Activated T-cell treated with anti-CD3 and anti-CD28 coated beads, Interleukin-2, amount 50 U/mL, for 72 hours (primary cell): ENCODE measurements at regions not wholly inside any gene's neighbourhood (a gene's known extent, or its start where the extent isn't known, plus 50 kb on each side); places are given as distances from the start of the nearest gene placed in this dataset.

Experiments
- ATAC-seq, 2 donors: fragments of 150-1000 bp; cut with Tn5 transposase; replicated peaks in 1 of 2; 2 replicates each; pipeline ENCODE4 v1.10.0; 2021; ENCODE audit warnings: moderate library complexity in 2 of 2, mild to moderate bottlenecking in 1 of 2
- DNase-seq, 2 donors: peaks; one replicate each; pipeline ENCODE4 v3.0.0; 2021 to 2022; ENCODE audit warnings: mixed read lengths in 1 of 2
- H3K27ac Mint-ChIP-seq: one replicate; pipeline ENCODE4 v1.8.0; 2022; ENCODE audit warnings: mild to moderate bottlenecking, moderate library complexity, mixed read lengths
- H3K27me3 Mint-ChIP-seq: one replicate; pipeline ENCODE4 v1.8.0; 2022; ENCODE audit warnings: low read depth, mixed read lengths
- H3K36me3 Mint-ChIP-seq, 2 donors: one replicate each; pipeline ENCODE4 v1.8.0; 2022; ENCODE audit warnings: mixed read lengths in 2 of 2, mild to moderate bottlenecking in 1 of 2; ENCODE audit not compliant: insufficient read depth in 2 of 2
- H3K4me1 Mint-ChIP-seq: one replicate; pipeline ENCODE4 v1.8.0; 2022; ENCODE audit warnings: low read depth, mixed read lengths
- H3K4me3 Mint-ChIP-seq, 2 donors: one replicate each; pipeline ENCODE4 v1.8.0; 2022; ENCODE audit warnings: mild to moderate bottlenecking in 2 of 2, mixed read lengths in 2 of 2, moderate library complexity in 2 of 2
- H3K9me3 Mint-ChIP-seq, 2 donors: one replicate each; pipeline ENCODE4 v1.8.0; 2022; ENCODE audit warnings: mixed read lengths in 2 of 2

DNA sequence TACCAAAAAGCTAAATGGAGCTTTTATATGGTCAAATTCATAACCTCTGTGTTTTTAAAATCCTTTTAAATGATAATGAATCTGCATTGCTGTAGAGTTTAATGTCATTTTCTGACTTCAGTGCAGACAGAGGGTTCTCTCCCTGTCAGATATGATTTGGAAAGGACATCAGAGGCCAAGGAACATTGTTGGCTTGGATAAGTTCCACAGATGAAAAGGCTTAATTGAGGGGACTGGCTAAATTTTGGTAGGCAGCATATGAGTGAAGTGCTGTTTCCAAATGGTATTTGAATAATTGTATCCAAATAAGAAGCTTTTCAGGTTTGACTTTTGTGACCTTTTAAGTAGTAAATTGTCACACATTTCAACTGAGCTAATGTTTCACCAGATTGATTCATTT, 124.6 kb upstream of the KCNH7 start:
- Mint-ChIP-seq H3K4me3 (no peak overlapping the region), H3K4me1 (no peaks in the 10 kb centered on the region), H3K9me3 (peaks cover 8 to 9% of the 10 kb centered on the region in 2 donors), H3K27ac (no peak overlapping the region), H3K36me3 (no peaks in the 10 kb centered on the region), H3K27me3 (no peaks in the 10 kb centered on the region)
- DNase-seq (no peak), ATAC-seq (no peak)

DNA sequence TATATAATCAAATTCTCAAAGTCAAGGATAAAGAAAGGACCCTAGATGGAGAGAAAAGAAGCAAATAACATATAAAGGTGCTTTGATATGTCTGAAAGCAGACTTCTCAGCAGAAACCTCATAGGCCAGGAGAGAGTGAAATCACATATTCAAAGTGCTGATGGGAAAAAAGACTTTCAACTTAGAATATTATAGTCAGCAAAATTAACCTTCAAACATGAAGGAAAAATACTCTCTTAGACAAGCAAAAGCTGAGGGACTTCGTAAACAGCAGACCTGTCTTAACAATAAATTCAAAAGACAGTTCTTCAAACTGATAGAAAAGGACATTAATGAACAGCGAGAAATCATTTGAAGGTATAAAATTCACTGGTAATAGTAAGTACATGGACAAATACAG, 107.2 kb upstream of the KCNH7 start:
- H3K27me3 Mint-ChIP-seq: no peaks in the 10 kb centered on the region
- no peaks in the 10 kb centered on the region for H3K4me1 Mint-ChIP-seq
- H3K36me3 Mint-ChIP-seq: no peaks in the 10 kb centered on the region
- no peak for DNase-seq
- H3K4me3 Mint-ChIP-seq: no peak overlapping the region
- ATAC-seq: no peak
- H3K27ac Mint-ChIP-seq: no peak overlapping the region
- H3K9me3 Mint-ChIP-seq: peaks cover 2 to 4% of the 10 kb centered on the region in 2 donors

DNA sequence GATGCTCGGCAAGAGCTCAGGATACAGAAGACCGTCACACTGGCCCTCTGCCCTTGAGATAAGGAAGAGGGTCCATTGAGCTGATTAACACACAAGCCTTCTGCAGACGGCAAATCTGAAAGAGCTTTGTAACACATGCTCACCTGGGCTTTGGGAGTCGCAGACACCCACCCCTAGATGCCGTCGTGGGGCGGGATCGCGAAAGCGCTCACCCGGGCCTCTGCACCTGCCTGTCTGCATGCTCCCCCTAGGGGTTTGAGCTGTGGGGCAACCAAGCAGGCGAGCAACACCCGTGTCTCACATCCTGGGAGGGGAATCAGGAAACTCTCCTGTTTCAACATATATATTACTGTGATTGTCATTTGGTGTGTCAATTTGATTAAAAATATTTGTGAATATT, 99.8 kb upstream of the KCNH7 start:
- ATAC-seq: no peak
- Mint-ChIP-seq H3K4me1 (no peaks in the 10 kb centered on the region), H3K36me3 (no peaks in the 10 kb centered on the region), H3K9me3 (peaks cover 0 to 2% of the 10 kb centered on the region in 2 donors), H3K27me3 (no peaks in the 10 kb centered on the region), H3K27ac (no peak overlapping the region), H3K4me3 (no peak overlapping the region)
- DNase-seq: no peak

DNA sequence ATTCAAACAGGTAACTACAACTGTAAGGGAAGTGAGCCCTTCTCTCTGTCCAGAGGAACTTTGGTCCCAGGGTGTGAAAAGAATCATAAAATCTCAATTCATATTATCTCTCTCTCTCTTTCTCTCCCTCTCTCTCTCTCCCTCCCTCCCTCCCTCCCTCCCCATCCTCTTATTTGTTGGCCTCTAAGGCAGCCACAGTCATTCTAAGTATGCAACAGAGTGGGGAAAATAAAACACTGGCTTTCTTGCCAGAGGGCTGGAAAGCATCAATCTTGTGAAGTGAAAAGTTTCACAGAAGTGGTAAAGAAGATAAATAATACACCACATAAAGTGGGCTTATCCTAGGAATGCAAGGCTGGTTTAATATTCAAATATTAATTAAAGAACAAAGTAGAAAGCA, 95.6 kb upstream of the KCNH7 start:
- Mint-ChIP-seq H3K4me3 (no peak overlapping the region), H3K27me3 (no peaks in the 10 kb centered on the region), H3K9me3 (peaks cover 1 to 2% of the 10 kb centered on the region in 2 donors), H3K4me1 (no peaks in the 10 kb centered on the region), H3K36me3 (no peaks in the 10 kb centered on the region), H3K27ac (no peak overlapping the region)
- ATAC-seq (no peak), DNase-seq (no peak)

DNA sequence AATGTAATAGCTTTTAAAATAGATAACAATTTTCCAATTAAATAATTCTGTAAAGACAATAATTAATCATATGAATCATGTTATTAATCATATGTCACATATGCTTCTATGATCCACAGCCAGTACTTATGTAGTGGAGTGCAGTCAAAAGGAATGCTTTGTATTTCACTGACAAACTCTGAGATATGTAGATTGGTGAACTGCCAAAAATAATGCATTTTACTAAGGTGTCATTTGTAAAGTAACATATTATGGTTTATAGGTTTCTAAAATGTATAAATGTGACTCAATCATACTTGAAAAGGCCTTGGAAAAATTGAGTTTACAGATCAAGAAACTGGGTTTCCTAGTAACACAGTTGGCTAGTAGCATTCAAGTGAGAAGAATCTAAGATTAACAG, 93.8 kb upstream of the KCNH7 start:
- no peaks in the 10 kb centered on the region for H3K4me1 Mint-ChIP-seq
- ATAC-seq: no peak
- no peak overlapping the region for H3K27ac Mint-ChIP-seq
- H3K27me3 Mint-ChIP-seq: no peaks in the 10 kb centered on the region
- H3K4me3 Mint-ChIP-seq: no peak overlapping the region
- H3K9me3 Mint-ChIP-seq: peaks cover 0 to 2% of the 10 kb centered on the region in 2 donors
- H3K36me3 Mint-ChIP-seq: no peaks in the 10 kb centered on the region
- DNase-seq: no peak

DNA sequence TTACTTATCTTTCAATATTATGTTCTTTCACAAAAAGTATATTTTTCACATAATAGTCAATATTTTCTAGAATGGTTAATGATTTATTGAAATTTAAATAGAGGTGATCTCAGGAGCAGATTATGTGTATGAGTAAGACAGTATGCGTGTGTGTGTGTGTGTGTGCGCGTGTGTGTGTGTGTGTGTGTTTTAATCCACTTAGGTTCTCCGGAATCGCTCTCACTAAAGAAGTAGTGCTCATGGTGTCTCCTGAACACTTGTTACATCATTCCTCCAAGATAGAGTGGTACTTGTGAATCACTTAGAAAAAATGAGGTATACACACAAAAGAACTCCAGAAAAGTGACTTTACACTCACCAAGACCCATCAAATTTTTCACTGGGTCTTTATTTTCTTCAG, 91.0 kb upstream of the KCNH7 start:
- no peak for DNase-seq
- H3K27me3 Mint-ChIP-seq: no peaks in the 10 kb centered on the region
- no peak overlapping the region for H3K4me3 Mint-ChIP-seq
- peaks cover 2 to 3% of the 10 kb centered on the region in 2 donors for H3K9me3 Mint-ChIP-seq
- H3K36me3 Mint-ChIP-seq: no peaks in the 10 kb centered on the region
- no peak for ATAC-seq
- no peak overlapping the region for H3K27ac Mint-ChIP-seq
- H3K4me1 Mint-ChIP-seq: no peaks in the 10 kb centered on the region

DNA sequence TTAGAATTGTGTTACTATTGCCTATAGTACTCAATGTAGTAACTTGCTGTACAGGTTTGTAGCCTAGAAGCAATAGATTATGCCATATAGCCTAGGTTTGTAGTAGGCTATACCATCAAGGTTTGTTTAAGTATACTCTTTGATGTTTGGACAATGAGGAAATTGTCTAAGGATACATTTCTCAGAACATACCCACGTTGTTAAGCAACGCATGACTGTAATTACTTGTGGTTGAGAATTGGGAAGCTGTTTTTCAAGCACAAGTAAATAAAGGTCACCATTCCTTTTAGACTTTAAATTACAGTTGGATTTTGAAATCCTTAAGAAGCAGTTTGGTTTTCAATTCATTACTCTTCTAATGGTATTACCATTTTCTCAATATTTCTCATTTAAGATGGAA, 89.8 kb upstream of the KCNH7 start:
- Mint-ChIP-seq H3K4me3 (no peak overlapping the region), H3K36me3 (no peaks in the 10 kb centered on the region), H3K9me3 (peaks cover 2 to 3% of the 10 kb centered on the region in 2 donors), H3K4me1 (no peaks in the 10 kb centered on the region), H3K27me3 (no peaks in the 10 kb centered on the region), H3K27ac (no peak overlapping the region)
- no peak for DNase-seq
- ATAC-seq: no peak

DNA sequence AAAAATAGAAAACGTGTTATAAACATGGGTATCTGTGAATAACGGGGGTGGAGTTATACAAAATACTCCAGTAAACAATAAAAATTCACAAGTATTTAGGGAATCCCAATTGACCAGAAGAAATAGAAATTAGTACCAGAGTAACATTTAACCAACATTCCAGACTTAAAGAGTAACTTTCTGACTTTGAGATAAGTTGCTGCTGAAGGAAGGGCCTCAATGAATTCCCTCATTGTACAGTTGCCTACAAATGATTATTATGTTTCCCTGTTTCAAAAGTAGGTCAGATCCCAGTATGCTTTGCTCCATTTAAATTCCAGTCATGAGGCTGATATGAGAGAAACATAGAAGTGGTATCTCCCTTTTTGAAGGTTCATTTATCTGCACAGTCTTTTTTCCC, 88.3 kb upstream of the KCNH7 start:
- no peaks in the 10 kb centered on the region for H3K27me3 Mint-ChIP-seq
- no peak for DNase-seq
- H3K9me3 Mint-ChIP-seq: peaks cover 0 to 3% of the 10 kb centered on the region in 2 donors
- ATAC-seq: no peak
- H3K4me3 Mint-ChIP-seq: no peak overlapping the region
- no peak overlapping the region for H3K27ac Mint-ChIP-seq
- H3K4me1 Mint-ChIP-seq: no peaks in the 10 kb centered on the region
- H3K36me3 Mint-ChIP-seq: no peaks in the 10 kb centered on the region

DNA sequence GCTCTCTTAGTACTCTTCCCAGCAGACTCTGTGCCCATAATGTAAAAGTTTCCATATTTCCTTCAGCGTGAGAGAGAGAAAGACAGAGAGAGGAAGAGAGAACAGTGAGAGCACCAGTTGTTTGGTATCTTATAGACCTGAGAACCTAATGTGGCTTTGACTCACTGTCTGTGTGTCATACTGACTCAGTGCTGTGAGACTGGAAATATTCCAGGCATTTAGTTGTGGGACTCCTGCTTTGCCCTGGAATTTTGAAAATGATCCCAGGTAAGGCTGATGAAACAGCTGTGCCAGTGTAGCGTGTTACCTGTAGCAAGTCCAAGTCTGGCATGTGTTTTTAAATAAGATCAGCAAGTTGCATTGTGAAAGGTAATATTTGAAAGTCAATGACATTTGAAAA, 87.9 kb upstream of the KCNH7 start:
- Mint-ChIP-seq H3K4me3 (no peak overlapping the region), H3K27me3 (no peaks in the 10 kb centered on the region), H3K9me3 (peaks cover 0 to 3% of the 10 kb centered on the region in 2 donors), H3K27ac (no peak overlapping the region), H3K36me3 (no peaks in the 10 kb centered on the region), H3K4me1 (no peaks in the 10 kb centered on the region)
- no peak for ATAC-seq
- no peak for DNase-seq

DNA sequence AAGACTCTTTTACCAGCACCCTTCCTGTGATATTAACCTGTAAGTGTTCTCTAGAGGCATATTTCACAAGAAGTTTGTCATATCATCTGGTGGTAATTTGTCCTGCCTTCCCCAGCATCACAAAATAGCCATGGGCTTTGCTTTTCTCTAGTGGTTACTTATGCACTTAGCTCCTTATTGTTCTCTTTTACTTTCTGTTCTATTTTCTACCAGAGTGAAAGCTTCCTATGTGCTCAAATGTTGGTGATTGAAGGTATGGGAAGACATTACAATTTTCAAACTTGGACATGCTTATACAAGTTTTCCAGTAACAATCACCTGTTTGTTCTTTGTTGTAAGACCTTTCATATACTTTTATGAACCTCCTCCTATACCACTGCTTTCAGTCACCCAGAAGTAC, 87.0 kb upstream of the KCNH7 start:
- H3K9me3 Mint-ChIP-seq: peaks cover 0 to 3% of the 10 kb centered on the region in 2 donors
- ATAC-seq (no peak), DNase-seq (no peak)
- H3K27me3 Mint-ChIP-seq: no peaks in the 10 kb centered on the region
- no peak overlapping the region for H3K27ac Mint-ChIP-seq
- H3K4me3 Mint-ChIP-seq: no peak overlapping the region
- no peaks in the 10 kb centered on the region for H3K36me3 Mint-ChIP-seq
- no peaks in the 10 kb centered on the region for H3K4me1 Mint-ChIP-seq

DNA sequence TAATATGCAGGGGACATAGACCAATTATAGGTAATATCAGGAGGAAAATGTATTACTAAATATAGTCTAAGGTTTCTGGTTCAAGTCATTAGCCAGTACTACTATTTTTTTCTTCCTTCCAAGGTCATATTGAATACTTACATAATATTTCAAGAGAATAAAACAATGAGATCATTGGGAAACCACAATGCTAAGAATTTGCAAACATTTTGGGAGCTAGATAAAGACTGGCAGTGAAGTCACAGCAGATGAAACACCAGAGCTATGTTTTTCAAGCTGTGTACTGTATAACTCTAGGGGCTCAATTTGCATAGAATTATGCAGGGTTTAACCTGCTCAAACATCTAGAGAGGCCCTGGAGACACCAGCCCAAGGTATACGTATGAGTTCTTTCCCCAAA, 80.5 kb upstream of the KCNH7 start:
- Mint-ChIP-seq H3K36me3 (no peaks in the 10 kb centered on the region), H3K27ac (no peak overlapping the region), H3K9me3 (peaks cover 0 to 4% of the 10 kb centered on the region in 2 donors), H3K4me1 (no peaks in the 10 kb centered on the region), H3K27me3 (no peaks in the 10 kb centered on the region), H3K4me3 (no peak overlapping the region)
- ATAC-seq: no peak
- DNase-seq: no peak

DNA sequence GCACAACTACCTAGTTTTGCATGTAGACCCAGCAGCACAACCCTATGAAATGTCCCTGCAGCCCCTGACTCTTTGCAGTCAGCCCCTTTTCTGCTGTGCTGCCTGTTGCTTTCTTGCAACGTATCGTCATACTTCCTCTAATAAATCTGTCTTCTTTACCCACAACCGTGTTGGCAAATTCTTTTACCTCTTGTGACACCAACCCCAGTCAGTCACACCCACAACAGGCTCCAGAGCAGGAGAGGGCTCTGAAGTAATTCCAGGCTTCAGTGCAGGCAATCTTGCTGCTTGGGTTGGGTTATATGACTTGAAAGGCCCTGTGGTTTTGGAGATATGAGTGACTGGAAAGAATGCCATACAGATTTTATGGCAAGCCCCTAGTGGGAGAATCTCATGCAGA, 79.1 kb upstream of the KCNH7 start:
- no peak for DNase-seq
- no peak overlapping the region for H3K27ac Mint-ChIP-seq
- H3K4me1 Mint-ChIP-seq: no peaks in the 10 kb centered on the region
- no peaks in the 10 kb centered on the region for H3K36me3 Mint-ChIP-seq
- ATAC-seq: no peak
- no peaks in the 10 kb centered on the region for H3K27me3 Mint-ChIP-seq
- peaks cover 0 to 4% of the 10 kb centered on the region in 2 donors for H3K9me3 Mint-ChIP-seq
- no peak overlapping the region for H3K4me3 Mint-ChIP-seq

DNA sequence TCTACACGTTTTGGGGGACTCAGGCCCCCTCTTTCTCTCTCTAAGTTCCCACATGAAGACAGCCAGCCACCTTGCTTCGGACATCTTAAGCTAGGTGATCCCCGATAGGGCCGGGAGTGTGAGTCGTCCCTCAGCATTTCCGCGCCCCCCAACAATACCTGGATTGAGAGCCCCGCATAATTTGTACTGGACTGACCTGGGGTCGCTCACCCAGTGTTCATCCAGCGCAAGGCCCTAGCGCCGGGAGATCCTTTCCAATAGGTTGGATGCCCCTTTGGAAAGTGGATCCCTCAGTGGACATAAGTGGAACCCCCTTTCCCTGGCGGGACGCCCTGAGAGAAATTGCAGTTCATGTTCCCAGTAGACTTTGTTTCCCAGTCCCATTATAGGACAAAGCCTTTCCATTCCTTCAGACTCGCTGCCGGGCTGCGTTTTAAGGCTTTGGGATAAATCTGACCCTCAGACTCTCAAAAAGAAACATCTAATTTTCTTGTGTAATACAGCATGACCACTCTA, 77.8 kb upstream of the KCNH7 start:
- ATAC-seq (no peak), DNase-seq (no peak)
- no peaks in the 10 kb centered on the region for H3K36me3 Mint-ChIP-seq
- H3K4me1 Mint-ChIP-seq: no peaks in the 10 kb centered on the region
- H3K4me3 Mint-ChIP-seq: no peak overlapping the region
- H3K27ac Mint-ChIP-seq: no peak overlapping the region
- no peaks in the 10 kb centered on the region for H3K27me3 Mint-ChIP-seq
- H3K9me3 Mint-ChIP-seq: peaks cover 0 to 4% of the 10 kb centered on the region in 2 donors

DNA sequence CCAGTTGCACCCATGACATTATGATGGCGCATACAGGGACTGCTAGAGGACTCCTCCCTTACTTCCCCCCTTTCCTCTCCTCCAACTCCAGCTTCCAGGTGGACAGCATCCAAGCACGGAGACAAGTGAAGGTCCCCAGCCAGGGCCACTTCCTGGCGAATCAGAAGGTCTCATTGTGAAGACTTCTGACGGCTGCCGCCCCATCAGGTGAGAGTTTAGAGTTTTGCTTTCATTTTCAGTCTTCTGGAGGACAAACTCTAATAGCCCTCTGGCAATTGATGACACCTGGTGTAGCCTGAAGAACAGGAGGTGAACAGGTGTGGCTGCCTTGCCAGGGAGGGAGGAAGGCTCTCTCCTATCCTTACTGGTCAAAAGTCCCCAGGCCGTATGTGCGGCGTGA, 77.3 kb upstream of the KCNH7 start:
- DNase-seq: no peak
- Mint-ChIP-seq H3K36me3 (no peaks in the 10 kb centered on the region), H3K4me3 (no peak overlapping the region), H3K4me1 (no peaks in the 10 kb centered on the region), H3K9me3 (peaks cover 0 to 4% of the 10 kb centered on the region in 2 donors), H3K27me3 (no peaks in the 10 kb centered on the region), H3K27ac (no peak overlapping the region)
- ATAC-seq: no peak
